Colonic mucosa (tissue), 4 donors: ENCODE measurements at regions not wholly inside any gene's neighbourhood (a gene's known extent, or its start where the extent isn't known, plus 50 kb on each side); places are given as distances from the start of the nearest gene placed in this dataset.

ENCODE experiments used
- DNase-seq: peaks from one replicate; pipeline ENCODE4 v3.0.0-alpha.2; 2020
- H3K27ac ChIP-seq: fragments of 200-600 bp; one replicate; pipeline ENCODE4 v1.8.0; 2021
- H3K27me3 ChIP-seq: fragments of 200-600 bp; one replicate; pipeline ENCODE4 v1.8.0; 2021
- H3K36me3 ChIP-seq: fragments of 200-600 bp; one replicate; pipeline ENCODE4 v1.8.0; 2021
- H3K4me1 ChIP-seq: fragments of 200-600 bp; one replicate; pipeline ENCODE4 v1.8.0; 2021; ENCODE audit warnings: mild to moderate bottlenecking
- H3K4me3 ChIP-seq: fragments of 200-600 bp; one replicate; pipeline ENCODE4 v1.8.0; 2021
- H3K9ac ChIP-seq, 2 donors: one replicate each; pipeline ENCODE4 v1.7.0; 2013; ENCODE audit warnings: control low read depth in 2 of 2, low read depth in 2 of 2, low read length in 2 of 2
- H3K9me3 ChIP-seq: fragments of 200-600 bp; one replicate; pipeline ENCODE4 v1.8.0; 2021
- CTCF ChIP-seq: fragments of 200-600 bp; IDR thresholded peaks from one replicate; pipeline ENCODE4 v1.8.0; 2022; ENCODE audit warnings: antibody characterized with exemption, mild to moderate bottlenecking
- intact Hi-C: fragments of 100-400 bp; cut with DNase I; formaldehyde crosslinking; loops from one replicate; pipeline ENCODE4 v1.14.1; 2022
- donor health status: healthy.
- donor health status: DM: no; HTN: no; CAD: no.
- donor health status: DM: no; HTN: no; CAD: no.

GRCh38 chr2:105636109-105636740 lies 108.5 kb upstream of the NCK2 start:
- Histone ChIP-seq H3K9me3 (no peaks in the 10 kb centered on the region), H3K4me1 (no peaks in the 10 kb centered on the region), H3K27ac (no peak overlapping the region), H3K36me3 (no peaks in the 10 kb centered on the region), H3K4me3 (no peak overlapping the region), H3K27me3 (no peaks in the 10 kb centered on the region), H3K9ac (no peak overlapping the region)
- intact Hi-C loops = no loop called here
- no peak for DNase-seq
- no peak for TF ChIP-seq CTCF

- H3K4me3 ChIP-seq = no peak overlapping the region
- H3K27ac ChIP-seq = no peak overlapping the region
- intact Hi-C loops = no loop called here
- H3K4me1 ChIP-seq = no peaks in the 10 kb centered on the region
- no peak for TF ChIP-seq CTCF
- H3K36me3 ChIP-seq = no peaks in the 10 kb centered on the region
- no peak overlapping the region for H3K9ac ChIP-seq
- no peaks in the 10 kb centered on the region for H3K27me3 ChIP-seq
- H3K9me3 ChIP-seq = no peaks in the 10 kb centered on the region
- no peak for DNase-seq
Measured at GRCh38 chr2:105635564-105635963, 109.1 kb upstream of the NCK2 start.

- no peak overlapping the region for H3K9ac ChIP-seq
- H3K36me3 ChIP-seq = no peaks in the 10 kb centered on the region
- no peaks in the 10 kb centered on the region for H3K9me3 ChIP-seq
- no peaks in the 10 kb centered on the region for H3K4me1 ChIP-seq
- H3K4me3 ChIP-seq = no peak overlapping the region
- no peaks in the 10 kb centered on the region for H3K27me3 ChIP-seq
- H3K27ac ChIP-seq = no peak overlapping the region
- intact Hi-C loops = no loop called here
- no peak for DNase-seq
- no peak for TF ChIP-seq CTCF
Measured at GRCh38 chr2:105634198-105634597, 110.5 kb upstream of the NCK2 start.

GRCh38 chr2:105631922-105632321 lies 112.8 kb upstream of the NCK2 start:
- H3K4me1 ChIP-seq = no peaks in the 10 kb centered on the region
- no peak overlapping the region for H3K27ac ChIP-seq
- no peaks in the 10 kb centered on the region for H3K36me3 ChIP-seq
- no peak for TF ChIP-seq CTCF
- no peak for DNase-seq
- H3K9ac ChIP-seq = no peak overlapping the region
- H3K27me3 ChIP-seq = no peaks in the 10 kb centered on the region
- intact Hi-C loops = no loop called here
- no peak overlapping the region for H3K4me3 ChIP-seq
- no peaks in the 10 kb centered on the region for H3K9me3 ChIP-seq

- no peaks in the 10 kb centered on the region for H3K36me3 ChIP-seq
- no peak overlapping the region for H3K27ac ChIP-seq
- DNase-seq = no peak
- H3K4me1 ChIP-seq = no peaks in the 10 kb centered on the region
- no peak for TF ChIP-seq CTCF
- no peaks in the 10 kb centered on the region for H3K9me3 ChIP-seq
- H3K9ac ChIP-seq = no peak overlapping the region
- intact Hi-C loops = no loop called here
- no peaks in the 10 kb centered on the region for H3K27me3 ChIP-seq
- H3K4me3 ChIP-seq = no peak overlapping the region
Measured at GRCh38 chr2:105631011-105631410, 113.7 kb upstream of the NCK2 start.
